Right atrium auricular region (tissue), 2 donors: ENCODE measurements at regions not wholly inside any gene's neighbourhood (a gene's known extent, or its start where the extent isn't known, plus 50 kb on each side); places are given as distances from the start of the nearest gene placed in this dataset.

Experiments
- DNase-seq: peaks from one replicate; pipeline ENCODE4 v3.0.0-alpha.2; 2019; ENCODE audit warnings: low spot score
- H3K27ac ChIP-seq, 2 donors: fragments of 200-600 bp; sonication (generic); 1 replicate in 1 of 2; 2 replicates in 1 of 2; pipeline ENCODE4 v1.5.1; 2016 to 2019
- H3K27me3 ChIP-seq, 2 donors: fragments of 200-600 bp; sonication (generic); one replicate each; pipeline versions ENCODE4 v1.5.1 to v1.6.0; 2017 to 2019
- H3K36me3 ChIP-seq: fragments of 200-600 bp; sonication (generic); one replicate; pipeline ENCODE4 v1.5.1; 2016
- H3K4me1 ChIP-seq, 2 donors: fragments of 200-600 bp; sonication (generic); one replicate each; pipeline versions ENCODE4 v1.5.1 to v1.6.0; 2017 to 2019
- H3K4me3 ChIP-seq, 2 donors: fragments of 200-600 bp; sonication (generic); 1 replicate in 1 of 2; 2 replicates in 1 of 2; pipeline ENCODE4 v1.5.1; 2017 to 2019; ENCODE audit warnings: mild to moderate bottlenecking in 1 of 2, moderate library complexity in 1 of 2
- H3K9me3 ChIP-seq, 2 donors: fragments of 200-600 bp; sonication (generic); one replicate each; pipeline ENCODE4 v1.5.1; 2019
- CTCF ChIP-seq, 2 donors: fragments of 200-600 bp; sonication (generic); IDR thresholded peaks; one replicate each; pipeline ENCODE4 v1.5.1; 2019; ENCODE audit warnings: antibody characterized with exemption in 2 of 2

DNA sequence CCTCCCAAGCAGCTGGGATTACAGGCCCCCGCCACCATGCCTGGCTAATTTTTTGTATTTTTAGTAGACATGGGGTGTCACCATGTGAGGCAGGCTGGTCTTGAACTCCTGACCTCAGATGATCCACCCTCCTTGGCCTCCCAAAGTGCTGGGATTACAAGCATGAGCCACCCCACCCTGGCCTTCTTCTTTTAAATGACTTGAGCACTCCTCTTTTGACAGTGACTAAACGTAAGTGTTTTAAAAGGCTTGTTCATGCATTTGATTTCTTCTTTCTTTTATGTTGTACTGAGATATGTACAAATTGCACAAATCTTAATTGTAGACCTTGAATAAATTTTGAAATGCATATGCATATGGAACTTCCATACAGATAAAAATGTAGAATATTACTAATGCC, 337.9 kb downstream of the CETN3 start:
- no peak for DNase-seq

GRCh38 chr5:90071066-90071465, 338.5 kb downstream of the CETN3 start:
- Histone ChIP-seq H3K27me3 (no peaks in the 10 kb centered on the region), H3K27ac (no peak overlapping the region), H3K4me1 (no peaks in the 10 kb centered on the region), H3K36me3 (no peaks in the 10 kb centered on the region), H3K4me3 (no peak overlapping the region), H3K9me3 (no peaks in the 10 kb centered on the region)
- no peak for DNase-seq
- no peak for TF ChIP-seq CTCF (IDR thresholded peaks at IDR 0.05)

More for the DNA sequence above, 337.9 kb downstream of the CETN3 start:
- Histone ChIP-seq H3K36me3 (no peaks in the 10 kb centered on the region), H3K27ac (no peak overlapping the region), H3K4me3 (no peak overlapping the region), H3K27me3 (no peaks in the 10 kb centered on the region), H3K9me3 (no peaks in the 10 kb centered on the region), H3K4me1 (no peaks in the 10 kb centered on the region)
- TF ChIP-seq CTCF (IDR thresholded peaks at IDR 0.05): no peak

GRCh38 chr5:90066920-90067319, 342.6 kb downstream of the CETN3 start:
- H3K9me3 ChIP-seq: no peaks in the 10 kb centered on the region
- H3K4me3 ChIP-seq: no peak overlapping the region
- TF ChIP-seq CTCF (IDR thresholded peaks at IDR 0.05): no peak
- no peak for DNase-seq
- H3K27ac ChIP-seq: no peak overlapping the region
- no peaks in the 10 kb centered on the region for H3K4me1 ChIP-seq
- no peaks in the 10 kb centered on the region for H3K27me3 ChIP-seq
- H3K36me3 ChIP-seq: no peaks in the 10 kb centered on the region

- no peak for DNase-seq
- Histone ChIP-seq H3K4me3 (no peak overlapping the region), H3K27me3 (no peaks in the 10 kb centered on the region), H3K9me3 (no peaks in the 10 kb centered on the region), H3K27ac (no peak overlapping the region), H3K36me3 (no peaks in the 10 kb centered on the region), H3K4me1 (peaks cover 0 to 5% of the 10 kb centered on the region in 2 donors)
- no peak for TF ChIP-seq CTCF (IDR thresholded peaks at IDR 0.05)
These were observed 352.4 kb downstream of the CETN3 start for GRCh38 chr5:90056911-90057705.

DNA sequence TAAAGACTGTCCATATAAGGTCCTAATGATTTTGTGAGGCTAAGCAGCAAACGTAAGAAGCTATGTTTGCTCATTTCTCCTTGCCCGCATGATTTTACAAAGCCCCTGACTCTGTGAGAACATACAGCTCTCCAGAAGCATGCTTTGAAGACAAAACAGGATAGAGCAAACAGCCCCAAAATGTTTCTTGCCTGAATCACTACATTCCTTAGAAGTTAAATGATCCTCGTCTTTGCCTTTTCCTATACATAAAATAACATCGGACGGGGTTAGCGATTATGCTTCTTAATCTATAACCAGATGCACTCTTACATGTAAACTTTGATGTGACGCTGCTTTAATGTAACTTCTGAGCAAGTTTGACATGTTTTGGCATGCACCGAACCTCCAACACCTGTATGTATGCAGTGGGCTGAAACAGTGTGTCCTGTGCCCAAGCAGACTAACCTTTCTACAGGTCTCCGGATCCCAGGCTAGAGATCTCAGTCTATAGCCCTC, 353.7 kb downstream of the CETN3 start:
- H3K4me1 ChIP-seq: peaks cover 0 to 5% of the 10 kb centered on the region in 2 donors
- DNase-seq: no peak
- H3K27me3 ChIP-seq: no peaks in the 10 kb centered on the region
- no peak for TF ChIP-seq CTCF (IDR thresholded peaks at IDR 0.05)
- H3K36me3 ChIP-seq: no peaks in the 10 kb centered on the region
- no peak overlapping the region for H3K27ac ChIP-seq
- no peaks in the 10 kb centered on the region for H3K9me3 ChIP-seq
- no peak overlapping the region for H3K4me3 ChIP-seq
